ENCODE measurements at regions not wholly inside any gene's neighbourhood (a gene's known extent, or its start where the extent isn't known, plus 50 kb on each side); places are given as distances from the start of the nearest gene placed in this dataset.

GRCh38 chr1:91609551-91609950 lies 108.9 kb downstream of the CDC7 start:
- no peaks in the 10 kb centered on the region for H4K20me1 ChIP-seq (ENCODE audit: control insufficient read depth, extremely low read depth, insufficient read depth, low read length)
- H3K4me2 ChIP-seq (ENCODE audit: control insufficient read depth, extremely low read depth, insufficient read depth, low read depth, low read length), result peak overlapping the region; percentile 55
- TF ChIP-seq CTCF (optimal IDR thresholded peaks at IDR 0.05 in 1 of 3, IDR thresholded peaks at IDR 0.05 in 1 of 3, conservative IDR thresholded peaks at IDR 0.05 in 1 of 3; ENCODE audit: extremely low read depth in 1 of 3, insufficient read depth in 2 of 3, low read length in 3 of 3) (no peak), EZH2 (IDR thresholded peaks at IDR 0.05; ENCODE audit: low read length) (no peak)
- H3K4me3 ChIP-seq (ENCODE audit: control insufficient read depth in 2 of 3, extremely low read depth in 1 of 3, insufficient read depth in 2 of 3, low read depth in 1 of 3, low read length in 3 of 3), result peak overlapping the region in 2 of 3 experiments; percentile 9 to 23
- H3K9me3 ChIP-seq (ENCODE audit: control insufficient read depth, low read depth, low read length), result no peaks in the 10 kb centered on the region
- H3K79me2 ChIP-seq (ENCODE audit: control insufficient read depth, insufficient read depth, low read length), result no peaks in the 10 kb centered on the region
- H3K9ac ChIP-seq (ENCODE audit: control insufficient read depth, extremely low read depth, insufficient read depth, low read length), result no peak overlapping the region
- FAIRE-seq (peak; percentile 94), DNase-seq (ENCODE audit: low read depth, low spot score) (peak; percentile 74)
- H3K27me3 ChIP-seq (ENCODE audit: control insufficient read depth, extremely low read depth, insufficient read depth, low read length), result no peaks in the 10 kb centered on the region
- peaks cover 34% of the 10 kb centered on the region for H3K4me1 ChIP-seq (ENCODE audit: control insufficient read depth, extremely low read depth, insufficient read depth, low read length)
- H3K27ac ChIP-seq (ENCODE audit: control insufficient read depth, insufficient read depth, low read length), result peak overlapping the region; percentile 65
- dilution Hi-C loops (cut with MboI; ENCODE audit: extremely low pct_ligation_motif_present, low sequenced_read_pairs), result no loop called here
- no peaks in the 10 kb centered on the region for H3K36me3 ChIP-seq (ENCODE audit: control insufficient read depth in 2 of 2, extremely low read depth in 1 of 2, insufficient read depth in 2 of 2, low read length in 2 of 2)
- no peaks in the 10 kb centered on the region for H3K9me1 ChIP-seq (ENCODE audit: control insufficient read depth, extremely low read depth, insufficient read depth, low read length)
- no peak overlapping the region for H2AFZ ChIP-seq (ENCODE audit: control insufficient read depth, low read length)

GRCh38 chr1:91610102-91610501 lies 109.5 kb downstream of the CDC7 start:
- Histone ChIP-seq H4K20me1 (ENCODE audit: control insufficient read depth, extremely low read depth, insufficient read depth, low read length) (no peaks in the 10 kb centered on the region), H3K79me2 (ENCODE audit: control insufficient read depth, insufficient read depth, low read length) (no peaks in the 10 kb centered on the region), H3K9ac (ENCODE audit: control insufficient read depth, extremely low read depth, insufficient read depth, low read length) (no peak overlapping the region), H3K27me3 (ENCODE audit: control insufficient read depth, extremely low read depth, insufficient read depth, low read length) (no peaks in the 10 kb centered on the region), H3K27ac (ENCODE audit: control insufficient read depth, insufficient read depth, low read length) (peak overlapping the region; percentile 1), H3K4me3 (ENCODE audit: control insufficient read depth in 2 of 3, extremely low read depth in 1 of 3, insufficient read depth in 2 of 3, low read depth in 1 of 3, low read length in 3 of 3) (no peak overlapping the region), H3K9me3 (ENCODE audit: control insufficient read depth, low read depth, low read length) (no peaks in the 10 kb centered on the region), H2AFZ (ENCODE audit: control insufficient read depth, low read length) (peak overlapping the region; percentile 45), H3K9me1 (ENCODE audit: control insufficient read depth, extremely low read depth, insufficient read depth, low read length) (no peaks in the 10 kb centered on the region), H3K36me3 (ENCODE audit: control insufficient read depth in 2 of 2, extremely low read depth in 1 of 2, insufficient read depth in 2 of 2, low read length in 2 of 2) (no peaks in the 10 kb centered on the region), H3K4me2 (ENCODE audit: control insufficient read depth, extremely low read depth, insufficient read depth, low read depth, low read length) (no peak overlapping the region), H3K4me1 (ENCODE audit: control insufficient read depth, extremely low read depth, insufficient read depth, low read length) (peaks cover 34% of the 10 kb centered on the region)
- DNase-seq (ENCODE audit: low read depth, low spot score) (no peak), FAIRE-seq (no peak)
- dilution Hi-C loops (cut with MboI; ENCODE audit: extremely low pct_ligation_motif_present, low sequenced_read_pairs), result no loop called here
- TF ChIP-seq EZH2 (IDR thresholded peaks at IDR 0.05; ENCODE audit: low read length) (no peak), CTCF (optimal IDR thresholded peaks at IDR 0.05 in 1 of 3, IDR thresholded peaks at IDR 0.05 in 1 of 3, conservative IDR thresholded peaks at IDR 0.05 in 1 of 3; ENCODE audit: extremely low read depth in 1 of 3, insufficient read depth in 2 of 3, low read length in 3 of 3) (no peak)

Data from keratinocyte (primary cell).